ENCODE measurements at regions not wholly inside any gene's neighbourhood (a gene's known extent, or its start where the extent isn't known, plus 50 kb on each side); places are given as distances from the start of the nearest gene placed in this dataset.

DNA sequence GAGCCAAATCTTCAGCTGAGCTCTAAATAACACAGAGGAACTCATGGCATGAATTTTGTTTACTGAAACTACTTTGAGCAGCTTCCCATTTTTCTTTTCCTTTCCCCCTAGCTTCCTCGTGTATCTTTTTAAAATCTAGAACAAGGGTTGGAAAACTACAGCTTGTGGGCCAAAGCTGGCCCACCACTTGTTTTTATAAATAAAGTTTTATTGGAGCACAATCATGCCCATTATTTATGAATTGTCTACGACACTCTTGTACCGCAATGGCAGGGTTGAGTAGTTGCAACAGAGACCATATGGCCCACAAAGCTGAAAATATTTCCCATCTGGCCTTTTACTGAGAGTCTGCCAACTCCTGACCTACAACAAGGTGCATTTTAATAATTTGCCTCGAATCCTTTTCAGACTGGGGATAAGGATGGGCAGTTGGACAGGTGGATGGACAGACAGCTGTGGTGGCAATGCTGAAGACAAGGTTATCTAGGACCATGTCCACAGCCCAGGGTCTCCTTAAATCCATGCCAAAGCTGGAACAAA, 87.7 kb downstream of the RMI2 start:
- no peak overlapping the region for H3K4me3 ChIP-seq (ENCODE audit: low read depth, low read length)
- no peak for DNase-seq (ENCODE audit: low read depth)

DNA sequence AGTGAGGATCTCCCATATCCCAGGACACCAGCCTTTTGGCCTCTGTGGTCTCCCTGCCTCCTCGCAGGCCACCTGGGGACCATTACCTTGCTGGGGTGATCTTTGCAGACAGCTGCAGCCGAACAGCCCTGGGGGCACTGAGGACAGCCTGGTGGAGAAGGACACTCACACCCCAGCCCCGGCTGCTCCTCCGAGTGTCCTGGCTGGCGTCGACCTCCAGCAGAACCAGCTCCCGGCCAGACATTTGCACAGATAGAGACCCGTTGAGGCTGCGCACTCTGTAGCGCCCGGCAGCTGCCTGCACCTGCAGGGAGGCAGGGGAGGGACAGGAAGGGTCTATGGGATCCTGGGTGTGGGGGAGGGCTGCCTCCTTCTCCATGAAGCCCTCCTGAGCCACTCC, 90.3 kb downstream of the RMI2 start:
- no peak overlapping the region for H3K4me3 ChIP-seq (ENCODE audit: low read depth, low read length)
- TF ChIP-seq, protein P1, sequence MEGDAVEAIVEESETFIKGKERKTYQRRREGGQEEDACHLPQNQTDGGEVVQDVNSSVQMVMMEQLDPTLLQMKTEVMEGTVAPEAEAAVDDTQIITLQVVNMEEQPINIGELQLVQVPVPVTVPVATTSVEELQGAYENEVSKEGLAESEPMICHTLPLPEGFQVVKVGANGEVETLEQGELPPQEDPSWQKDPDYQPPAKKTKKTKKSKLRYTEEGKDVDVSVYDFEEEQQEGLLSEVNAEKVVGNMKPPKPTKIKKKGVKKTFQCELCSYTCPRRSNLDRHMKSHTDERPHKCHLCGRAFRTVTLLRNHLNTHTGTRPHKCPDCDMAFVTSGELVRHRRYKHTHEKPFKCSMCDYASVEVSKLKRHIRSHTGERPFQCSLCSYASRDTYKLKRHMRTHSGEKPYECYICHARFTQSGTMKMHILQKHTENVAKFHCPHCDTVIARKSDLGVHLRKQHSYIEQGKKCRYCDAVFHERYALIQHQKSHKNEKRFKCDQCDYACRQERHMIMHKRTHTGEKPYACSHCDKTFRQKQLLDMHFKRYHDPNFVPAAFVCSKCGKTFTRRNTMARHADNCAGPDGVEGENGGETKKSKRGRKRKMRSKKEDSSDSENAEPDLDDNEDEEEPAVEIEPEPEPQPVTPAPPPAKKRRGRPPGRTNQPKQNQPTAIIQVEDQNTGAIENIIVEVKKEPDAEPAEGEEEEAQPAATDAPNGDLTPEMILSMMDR (conservative IDR thresholded peaks at IDR 0.05; ENCODE audit: low read depth, low read length): no peak
- no peak for DNase-seq (ENCODE audit: low read depth)

More for the DNA sequence above, 87.7 kb downstream of the RMI2 start:
- TF ChIP-seq, protein P1 (conservative IDR thresholded peaks at IDR 0.05; ENCODE audit: low read depth, low read length): no peak

DNA sequence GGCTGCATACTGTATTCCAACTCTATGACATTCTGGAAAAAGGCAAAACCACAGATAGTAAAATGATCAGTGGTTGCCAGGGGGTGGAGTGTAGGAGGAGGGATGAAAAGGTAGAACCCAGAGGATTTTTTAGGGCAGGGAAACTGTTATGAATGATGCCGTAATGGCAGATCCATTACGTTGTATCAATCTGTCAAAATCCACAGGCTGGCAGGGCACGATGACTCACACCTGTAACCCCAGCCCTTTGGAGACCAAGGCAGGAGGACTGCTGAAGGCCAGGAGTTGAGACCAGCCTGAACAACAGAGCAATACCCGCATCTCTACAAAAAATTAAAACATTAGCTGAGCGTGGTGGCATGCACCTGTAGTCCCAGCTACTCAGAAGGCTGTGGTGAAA, 91.8 kb downstream of the RMI2 start:
- DNase-seq (ENCODE audit: low read depth): no peak
- H3K4me3 ChIP-seq (ENCODE audit: low read depth, low read length): no peak overlapping the region
- TF ChIP-seq, protein P1 (conservative IDR thresholded peaks at IDR 0.05; ENCODE audit: low read depth, low read length): no peak

DNA sequence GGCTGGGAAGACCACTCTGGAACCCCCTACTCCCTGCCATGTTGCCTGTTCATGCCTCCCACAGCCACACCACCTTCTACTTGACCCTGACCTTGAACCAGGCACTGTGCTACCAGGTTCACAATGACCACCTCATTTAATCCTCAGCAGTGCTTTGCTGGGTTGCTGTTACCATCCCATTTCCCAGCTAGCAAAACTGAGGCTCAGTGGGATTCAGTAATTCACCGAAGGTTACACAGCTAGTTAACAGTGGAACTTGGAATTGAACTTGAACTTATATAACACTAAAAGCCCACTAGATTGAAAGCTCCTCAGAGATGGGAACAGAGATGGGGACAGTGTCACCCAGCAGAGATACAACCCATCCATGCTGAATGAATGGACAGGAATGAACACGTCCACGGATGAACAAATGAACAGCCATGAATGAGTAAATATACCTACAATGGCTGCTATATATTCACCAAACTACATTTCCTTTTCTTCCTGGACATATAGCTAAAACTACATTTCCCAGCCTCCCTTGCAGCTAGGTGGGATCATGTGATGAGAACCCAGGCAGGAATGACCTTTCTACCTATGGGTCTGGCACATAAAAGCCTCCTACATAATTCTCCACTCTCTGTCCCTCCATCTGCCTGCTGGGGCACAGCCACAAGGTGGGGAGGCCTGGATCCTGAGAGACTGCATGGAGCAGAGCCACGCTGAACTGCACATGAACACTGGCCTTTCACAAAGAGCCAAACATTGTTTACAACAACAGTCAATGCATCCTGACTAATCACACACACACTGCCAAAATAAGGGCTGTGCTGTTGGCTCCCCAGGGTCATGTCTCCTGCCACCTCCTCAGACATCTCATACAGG, 94.8 kb downstream of the RMI2 start:
- DNase-seq (ENCODE audit: low read depth): no peak
- TF ChIP-seq, protein P1 (conservative IDR thresholded peaks at IDR 0.05; ENCODE audit: low read depth, low read length): no peak

DNA sequence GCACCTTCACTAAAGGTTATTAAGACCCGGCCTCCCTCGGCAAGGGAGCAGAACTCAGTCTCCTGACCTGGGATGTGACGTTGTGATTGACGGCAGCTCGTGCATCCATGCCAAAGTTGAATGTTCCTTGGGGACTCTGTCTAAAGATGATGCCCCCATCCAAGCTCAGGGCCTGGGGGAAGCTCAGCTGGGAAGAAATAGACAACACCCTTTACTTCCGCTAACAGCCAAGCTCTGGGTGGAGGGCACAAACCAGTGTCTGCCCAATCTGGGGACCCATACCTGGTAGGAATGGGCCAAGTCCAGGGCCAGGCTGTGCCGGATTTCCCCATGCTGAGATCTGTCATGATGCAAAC, 95.4 kb downstream of the RMI2 start:
- no peak overlapping the region for H3K4me3 ChIP-seq (ENCODE audit: low read depth, low read length)
- TF ChIP-seq, protein P1 (conservative IDR thresholded peaks at IDR 0.05; ENCODE audit: low read depth, low read length): no peak
- DNase-seq (ENCODE audit: low read depth): no peak

More for the DNA sequence above, 94.8 kb downstream of the RMI2 start:
- no peak overlapping the region for H3K4me3 ChIP-seq (ENCODE audit: low read depth, low read length)

DNA sequence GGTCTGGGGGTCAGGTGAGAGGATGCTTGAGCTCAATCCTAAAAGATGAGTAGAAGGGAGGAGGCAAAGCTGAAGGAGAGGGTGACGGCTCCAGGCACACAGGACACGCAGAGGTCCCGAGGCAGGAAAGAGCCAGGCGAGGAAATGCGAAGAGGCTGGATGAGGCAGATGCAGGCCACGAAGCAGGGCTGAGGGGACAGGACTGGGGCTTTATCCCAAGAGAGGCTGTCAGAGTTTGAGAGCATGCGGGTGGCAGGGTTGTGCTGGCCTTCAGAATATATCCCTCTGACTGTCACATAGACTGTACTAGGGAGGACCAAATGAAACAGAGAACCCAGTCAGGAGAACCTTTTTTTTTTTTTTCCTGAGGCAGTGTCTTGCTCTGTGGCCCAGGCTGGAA, 100.2 kb downstream of the RMI2 start:
- H3K4me3 ChIP-seq (ENCODE audit: low read depth, low read length): no peak overlapping the region
- TF ChIP-seq, protein P1 (conservative IDR thresholded peaks at IDR 0.05; ENCODE audit: low read depth, low read length): no peak
- no peak for DNase-seq (ENCODE audit: low read depth)

All from epithelial cell of proximal tubule (primary cell).